ENCODE measurements at regions not wholly inside any gene's neighbourhood (a gene's known extent, or its start where the extent isn't known, plus 50 kb on each side); places are given as distances from the start of the nearest gene placed in this dataset.

DNA sequence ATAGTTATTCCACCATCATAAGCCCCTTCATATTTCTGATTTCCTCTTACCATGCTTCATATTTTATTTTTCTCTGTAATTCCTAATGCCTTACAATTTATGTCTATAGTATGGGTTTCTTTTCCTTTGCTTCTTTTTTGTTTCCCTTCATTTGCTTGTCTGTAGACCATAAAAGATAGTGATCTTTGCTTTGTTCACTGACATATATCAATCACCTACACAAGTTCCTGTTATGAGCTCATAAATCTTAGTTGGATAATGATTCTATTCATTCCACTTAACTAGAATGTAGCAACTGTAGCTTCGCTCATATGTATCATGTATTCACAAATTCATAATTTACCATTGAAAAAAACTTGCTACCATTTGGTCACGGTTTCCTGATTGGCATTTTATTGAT, 388.8 kb upstream of the ATXN7L3B start:
- intact Hi-C loops (cut with micrococcal nuclease) = no loop called here
- H3K4me3 Mint-ChIP-seq = no peak overlapping the region
- no peaks in the 10 kb centered on the region for H3K36me3 Mint-ChIP-seq
- WGBS (ENCODE audit: insufficient coverage) = 67% methylated on average over 1 of the region's 2 CpGs
- Histone ChIP-seq H3K4me3 (replicated peaks in 1 of 3; ENCODE audit: low read depth in 2 of 3, low read length in 3 of 3) (no peak overlapping the region), H3K4me2 (replicated peaks; ENCODE audit: extremely low read depth, low read length, poor library complexity, severe bottlenecking) (no peak overlapping the region), H3K79me2 (ENCODE audit: insufficient read depth, low read length) (no peaks in the 10 kb centered on the region), H3K4me1 (ENCODE audit: control insufficient read depth in 1 of 2, insufficient read depth in 2 of 2, low read length in 2 of 2) (no peaks in the 10 kb centered on the region), H4K20me1 (ENCODE audit: insufficient read depth, low read length) (no peaks in the 10 kb centered on the region), H3K9ac (ENCODE audit: insufficient read depth, low read length, poor library complexity, severe bottlenecking) (no peak overlapping the region), H3K9me3 (replicated peaks in 1 of 2; ENCODE audit: control insufficient read depth in 1 of 2, insufficient read depth in 1 of 2, low read length in 2 of 2) (no peaks in the 10 kb centered on the region), H3K27ac (ENCODE audit: low read depth in 1 of 2, low read length in 2 of 2) (no peak overlapping the region), H3K36me3 (replicated peaks in 1 of 2; ENCODE audit: control insufficient read depth in 1 of 2, insufficient read depth in 2 of 2, low read length in 2 of 2) (no peaks in the 10 kb centered on the region), H2AFZ (ENCODE audit: insufficient read depth, low read depth, low read length, poor library complexity, severe bottlenecking) (no peak overlapping the region), H3K27me3 (ENCODE audit: control insufficient read depth in 2 of 2, insufficient read depth in 2 of 2, low read length in 2 of 2) (no peaks in the 10 kb centered on the region)
- no peak for DNase-seq
- H3K27ac Mint-ChIP-seq = no peak overlapping the region
- TF ChIP-seq, protein P1, sequence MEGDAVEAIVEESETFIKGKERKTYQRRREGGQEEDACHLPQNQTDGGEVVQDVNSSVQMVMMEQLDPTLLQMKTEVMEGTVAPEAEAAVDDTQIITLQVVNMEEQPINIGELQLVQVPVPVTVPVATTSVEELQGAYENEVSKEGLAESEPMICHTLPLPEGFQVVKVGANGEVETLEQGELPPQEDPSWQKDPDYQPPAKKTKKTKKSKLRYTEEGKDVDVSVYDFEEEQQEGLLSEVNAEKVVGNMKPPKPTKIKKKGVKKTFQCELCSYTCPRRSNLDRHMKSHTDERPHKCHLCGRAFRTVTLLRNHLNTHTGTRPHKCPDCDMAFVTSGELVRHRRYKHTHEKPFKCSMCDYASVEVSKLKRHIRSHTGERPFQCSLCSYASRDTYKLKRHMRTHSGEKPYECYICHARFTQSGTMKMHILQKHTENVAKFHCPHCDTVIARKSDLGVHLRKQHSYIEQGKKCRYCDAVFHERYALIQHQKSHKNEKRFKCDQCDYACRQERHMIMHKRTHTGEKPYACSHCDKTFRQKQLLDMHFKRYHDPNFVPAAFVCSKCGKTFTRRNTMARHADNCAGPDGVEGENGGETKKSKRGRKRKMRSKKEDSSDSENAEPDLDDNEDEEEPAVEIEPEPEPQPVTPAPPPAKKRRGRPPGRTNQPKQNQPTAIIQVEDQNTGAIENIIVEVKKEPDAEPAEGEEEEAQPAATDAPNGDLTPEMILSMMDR (IDR thresholded peaks at IDR 0.05) = no peak
- no peaks in the 10 kb centered on the region for H3K9me3 Mint-ChIP-seq
- H3K4me1 Mint-ChIP-seq = no peaks in the 10 kb centered on the region
- H3K27me3 Mint-ChIP-seq (ENCODE audit: low read depth in 3 of 3) = no peaks in the 10 kb centered on the region

DNA sequence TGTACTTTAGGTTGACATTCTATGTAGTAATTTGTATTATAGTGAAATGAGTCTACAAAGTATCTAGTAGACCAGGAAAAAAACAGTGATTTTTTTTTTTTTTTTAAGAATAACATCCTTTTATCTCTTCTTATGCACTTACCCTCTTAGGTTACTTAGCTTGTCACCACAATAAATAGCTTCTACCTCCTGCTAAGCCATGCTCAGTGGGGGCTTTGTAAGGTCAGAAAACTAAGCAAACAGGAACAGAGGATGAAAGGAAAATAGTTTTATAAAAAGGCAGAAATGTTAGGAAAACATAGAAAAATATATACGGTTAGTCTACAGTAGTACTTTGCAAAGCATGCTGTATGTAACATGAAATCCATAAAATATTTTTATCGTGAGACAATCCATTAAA, 385.3 kb upstream of the ATXN7L3B start:
- Mint-ChIP-seq H3K4me3 (no peak overlapping the region), H3K36me3 (no peaks in the 10 kb centered on the region), H3K4me1 (no peaks in the 10 kb centered on the region), H3K27ac (no peak overlapping the region), H3K9me3 (peaks cover 0 to 2% (median 0%) of the 10 kb centered on the region in 7 donors), H3K27me3 (ENCODE audit: low read depth in 3 of 3) (no peaks in the 10 kb centered on the region)
- no peaks in the 10 kb centered on the region for H3K27me3 ChIP-seq (ENCODE audit: control insufficient read depth in 2 of 2, insufficient read depth in 2 of 2, low read length in 2 of 2)
- H3K4me3 ChIP-seq (replicated peaks in 1 of 3; ENCODE audit: low read depth in 2 of 3, low read length in 3 of 3) = no peak overlapping the region
- H3K27ac ChIP-seq (ENCODE audit: low read depth in 1 of 2, low read length in 2 of 2) = no peak overlapping the region
- no peaks in the 10 kb centered on the region for H3K4me1 ChIP-seq (ENCODE audit: control insufficient read depth in 1 of 2, insufficient read depth in 2 of 2, low read length in 2 of 2)
- no peak for DNase-seq
- TF ChIP-seq, protein P1 (IDR thresholded peaks at IDR 0.05) = no peak
- no peaks in the 10 kb centered on the region for H3K9me3 ChIP-seq (replicated peaks in 1 of 2; ENCODE audit: control insufficient read depth in 1 of 2, insufficient read depth in 1 of 2, low read length in 2 of 2)
- WGBS (ENCODE audit: insufficient coverage) = no CpG with 5 or more reads among the region's 2 CpGs
- intact Hi-C loops (cut with micrococcal nuclease) = no loop called here
- no peak overlapping the region for H2AFZ ChIP-seq (ENCODE audit: insufficient read depth, low read depth, low read length, poor library complexity, severe bottlenecking)
- H3K79me2 ChIP-seq (ENCODE audit: insufficient read depth, low read length) = no peaks in the 10 kb centered on the region
- no peaks in the 10 kb centered on the region for H3K36me3 ChIP-seq (replicated peaks in 1 of 2; ENCODE audit: control insufficient read depth in 1 of 2, insufficient read depth in 2 of 2, low read length in 2 of 2)
- H4K20me1 ChIP-seq (ENCODE audit: insufficient read depth, low read length) = no peaks in the 10 kb centered on the region
- H3K4me2 ChIP-seq (replicated peaks; ENCODE audit: extremely low read depth, low read length, poor library complexity, severe bottlenecking) = no peak overlapping the region
- H3K9ac ChIP-seq (ENCODE audit: insufficient read depth, low read length, poor library complexity, severe bottlenecking) = no peak overlapping the region

Data from CD14-positive monocyte (primary cell).